ENCODE measurements at regions not wholly inside any gene's neighbourhood (a gene's known extent, or its start where the extent isn't known, plus 50 kb on each side); places are given as distances from the start of the nearest gene placed in this dataset.

- H3K9me3 ChIP-seq (ENCODE audit: low read depth) = no peaks in the 10 kb centered on the region
- H3K4me3 ChIP-seq = no peak overlapping the region
- no peak overlapping the region for H3K27ac ChIP-seq
- H3K27me3 ChIP-seq = no peaks in the 10 kb centered on the region
- no peak for TF ChIP-seq CTCF (IDR thresholded peaks at IDR 0.05; ENCODE audit: low read depth, low read length)
- H3K36me3 ChIP-seq = no peaks in the 10 kb centered on the region
- H3K4me1 ChIP-seq (ENCODE audit: low read depth) = no peaks in the 10 kb centered on the region
- DNase-seq (ENCODE audit: low read depth in 1 of 2, low spot score in 1 of 2) = no peak
These were observed 214.9 kb upstream of the SYNDIG1 start for GRCh38 chr20:24254480-24254879.

DNA sequence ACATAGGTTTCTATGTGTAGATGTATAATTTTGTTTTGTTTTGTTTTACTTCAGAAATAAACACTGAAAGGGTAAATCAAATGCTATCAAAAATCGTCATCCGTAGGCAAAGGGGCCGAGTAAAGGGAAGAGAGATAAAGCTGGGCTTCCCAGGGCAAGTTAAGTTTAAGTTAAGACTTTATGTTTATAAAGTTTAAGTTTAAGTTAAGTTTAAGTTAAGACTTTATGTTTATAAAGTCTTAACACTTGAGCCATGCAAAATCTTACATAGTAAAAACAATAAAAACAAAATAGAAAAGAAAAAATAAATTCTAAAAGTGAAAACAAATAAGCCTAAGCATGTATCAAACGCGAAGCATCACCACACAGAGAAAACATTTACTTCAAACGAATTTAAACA, 216.1 kb upstream of the SYNDIG1 start:
- DNase-seq (ENCODE audit: low read depth in 1 of 2, low spot score in 1 of 2) = no peak
- TF ChIP-seq CTCF (IDR thresholded peaks at IDR 0.05; ENCODE audit: low read depth, low read length) = no peak
- no peaks in the 10 kb centered on the region for H3K9me3 ChIP-seq (ENCODE audit: low read depth)
- no peak overlapping the region for H3K4me3 ChIP-seq
- H3K27me3 ChIP-seq = no peaks in the 10 kb centered on the region
- H3K4me1 ChIP-seq (ENCODE audit: low read depth) = no peaks in the 10 kb centered on the region
- H3K36me3 ChIP-seq = no peaks in the 10 kb centered on the region
- H3K27ac ChIP-seq = no peak overlapping the region

- Histone ChIP-seq H3K27ac (no peak overlapping the region), H3K36me3 (no peaks in the 10 kb centered on the region), H3K9me3 (ENCODE audit: low read depth) (no peaks in the 10 kb centered on the region), H3K4me3 (no peak overlapping the region), H3K4me1 (ENCODE audit: low read depth) (no peaks in the 10 kb centered on the region), H3K27me3 (peaks cover 3% of the 10 kb centered on the region)
- DNase-seq (ENCODE audit: low read depth in 1 of 2, low spot score in 1 of 2) = no peak
- TF ChIP-seq CTCF (IDR thresholded peaks at IDR 0.05; ENCODE audit: low read depth, low read length) = no peak
These were observed 224.3 kb upstream of the SYNDIG1 start for GRCh38 chr20:24245094-24245493.

DNA sequence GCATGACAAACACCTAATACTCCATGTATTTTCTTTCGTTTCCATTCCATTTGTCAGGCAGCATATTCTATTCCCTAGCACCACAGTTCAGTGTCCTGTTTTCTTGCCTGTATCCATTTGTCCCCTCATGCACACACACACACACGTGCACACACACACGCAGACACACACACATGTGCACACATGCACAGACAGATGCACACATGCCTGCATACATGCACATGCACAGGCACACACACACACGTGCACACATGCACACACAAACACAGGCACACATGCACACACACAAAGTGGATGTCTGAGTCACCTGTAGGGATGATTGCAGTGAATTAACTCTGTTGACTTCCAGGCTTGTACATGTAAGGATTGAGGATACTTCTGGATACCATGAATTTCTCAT, 226.7 kb upstream of the SYNDIG1 start:
- Histone ChIP-seq H3K4me1 (ENCODE audit: low read depth) (no peaks in the 10 kb centered on the region), H3K9me3 (ENCODE audit: low read depth) (no peaks in the 10 kb centered on the region), H3K4me3 (no peak overlapping the region), H3K27me3 (peaks cover 3% of the 10 kb centered on the region), H3K27ac (no peak overlapping the region), H3K36me3 (no peaks in the 10 kb centered on the region)
- TF ChIP-seq CTCF (IDR thresholded peaks at IDR 0.05; ENCODE audit: low read depth, low read length) = no peak
- DNase-seq (ENCODE audit: low read depth in 1 of 2, low spot score in 1 of 2) = no peak

DNA sequence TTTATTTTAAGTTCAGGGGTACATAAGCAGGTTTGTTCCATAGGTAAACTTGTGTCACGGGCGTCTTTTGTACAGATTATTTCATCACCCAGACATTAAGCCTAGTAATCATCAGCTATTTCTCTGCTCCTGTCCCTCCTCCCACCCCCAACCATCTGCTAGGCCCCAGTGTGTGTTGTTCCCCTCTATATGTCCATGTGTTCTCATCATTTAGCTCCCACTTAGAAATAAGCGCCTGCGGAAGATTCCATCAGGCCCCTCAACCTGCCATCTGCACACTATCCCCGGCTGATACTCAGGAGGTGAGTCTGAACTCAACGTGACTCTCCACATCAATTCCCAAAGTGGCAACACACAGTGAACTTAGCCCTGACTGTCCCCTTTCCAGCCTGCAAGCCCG, 228.0 kb upstream of the SYNDIG1 start:
- no peak for TF ChIP-seq CTCF (IDR thresholded peaks at IDR 0.05; ENCODE audit: low read depth, low read length)
- Histone ChIP-seq H3K4me1 (ENCODE audit: low read depth) (no peaks in the 10 kb centered on the region), H3K9me3 (ENCODE audit: low read depth) (no peaks in the 10 kb centered on the region), H3K27ac (no peak overlapping the region), H3K4me3 (no peak overlapping the region), H3K27me3 (peaks cover 3% of the 10 kb centered on the region), H3K36me3 (no peaks in the 10 kb centered on the region)
- no peak for DNase-seq (ENCODE audit: low read depth in 1 of 2, low spot score in 1 of 2)

DNA sequence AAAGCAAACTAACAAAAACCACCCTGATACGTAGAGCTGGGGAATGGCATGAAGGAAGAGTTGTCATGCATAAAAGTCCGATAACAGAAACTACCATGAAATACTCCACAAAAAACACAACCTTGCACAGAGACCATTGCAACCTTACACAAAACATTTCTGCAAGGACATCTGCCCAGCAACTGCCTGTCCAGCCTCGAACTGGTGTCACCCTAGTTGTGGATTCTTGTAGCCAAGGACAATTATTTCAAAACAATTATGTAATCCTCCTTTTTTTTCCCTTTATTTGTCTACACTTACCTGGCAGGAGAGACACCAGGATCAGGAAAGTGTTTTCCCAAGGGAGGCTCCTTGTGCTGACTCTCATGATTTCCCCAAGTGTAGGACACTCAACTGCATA, 232.5 kb upstream of the SYNDIG1 start:
- Histone ChIP-seq H3K36me3 (no peaks in the 10 kb centered on the region), H3K27ac (no peak overlapping the region), H3K4me3 (no peak overlapping the region), H3K9me3 (ENCODE audit: low read depth) (no peaks in the 10 kb centered on the region), H3K27me3 (no peaks in the 10 kb centered on the region), H3K4me1 (ENCODE audit: low read depth) (no peaks in the 10 kb centered on the region)
- no peak for TF ChIP-seq CTCF (IDR thresholded peaks at IDR 0.05; ENCODE audit: low read depth, low read length)
- no peak for DNase-seq (ENCODE audit: low read depth in 1 of 2, low spot score in 1 of 2)

Measured in cardiac muscle cell (in vitro differentiated cells and primary cell).